HEK293T (cell line): ENCODE measurements at regions not wholly inside any gene's neighbourhood (a gene's known extent, or its start where the extent isn't known, plus 50 kb on each side); places are given as distances from the start of the nearest gene placed in this dataset.

Experiments used
- BHLHE40 ChIP-seq: fragments of 450-650 bp; IDR thresholded peaks from 2 replicates; pipeline ENCODE4 v1.6.1; 2016; ENCODE audit warnings: mild to moderate bottlenecking, moderate library complexity, borderline replicate concordance
- PKNOX1 ChIP-seq: fragments of 450-650 bp; IDR thresholded peaks from 2 replicates; pipeline ENCODE4 v1.6.1; 2016
- SP1 ChIP-seq: fragments of 450-650 bp; IDR thresholded peaks from 2 replicates; pipeline ENCODE4 v1.6.1; 2017
- SUZ12 ChIP-seq: fragments of 450-650 bp; IDR thresholded peaks from 2 replicates; pipeline ENCODE4 v1.6.1; 2016; ENCODE audit warnings: mild to moderate bottlenecking
- TARDBP ChIP-seq: fragments of 450-650 bp; IDR thresholded peaks from 2 replicates; pipeline ENCODE4 v1.6.1; 2016
- ZNF384 ChIP-seq: fragments of 450-650 bp; IDR thresholded peaks from 2 replicates; pipeline ENCODE4 v1.6.1; 2016

GRCh38 chr18:34522603-34523002, 187.5 kb upstream of the DTNA start:
- no peak for TF ChIP-seq SP1
- TF ChIP-seq SUZ12: no peak
- no peak for TF ChIP-seq PKNOX1
- TF ChIP-seq ZNF384: no peak
- no peak for TF ChIP-seq BHLHE40
- TF ChIP-seq TARDBP: no peak
